ENCODE measurements at regions not wholly inside any gene's neighbourhood (a gene's known extent, or its start where the extent isn't known, plus 50 kb on each side); places are given as distances from the start of the nearest gene placed in this dataset.
"Not testable (repeated sequence)": the region's sequence is repeated elsewhere in the genome, so short reads cannot be mapped to it uniquely, and the experiment has no call there.

GRCh38 chr16:59450513-59450912 is 716.4 kb upstream of the GOT2 start:
- not testable (repeated sequence) for DNase-seq

GRCh38 chr16:59440502-59440901 is 706.4 kb upstream of the GOT2 start:
- no peak for DNase-seq

- DNase-seq: no peak
Observed at GRCh38 chr16:59432896-59433295, 698.8 kb upstream of the GOT2 start.

GRCh38 chr16:59432276-59432675 is 698.2 kb upstream of the GOT2 start:
- no peak for DNase-seq

GRCh38 chr16:59424714-59425273 is 690.7 kb upstream of the GOT2 start:
- DNase-seq: no peak

- no peak for DNase-seq
Observed at GRCh38 chr16:59411961-59412841, 678.1 kb upstream of the GOT2 start.

- DNase-seq: no peak
Observed at GRCh38 chr16:59410451-59410850, 676.3 kb upstream of the GOT2 start.

GRCh38 chr16:59405802-59406201 is 671.7 kb upstream of the GOT2 start:
- no peak for DNase-seq

GRCh38 chr16:59404509-59404908 is 670.4 kb upstream of the GOT2 start:
- DNase-seq: no peak

- DNase-seq: no peak
Observed at GRCh38 chr16:59400830-59401229, 666.7 kb upstream of the GOT2 start.

- no peak for DNase-seq
Observed at GRCh38 chr16:59397638-59398037, 663.5 kb upstream of the GOT2 start.

- no peak for DNase-seq
Observed at GRCh38 chr16:59394526-59394925, 660.4 kb upstream of the GOT2 start.

- no peak for DNase-seq
Observed at GRCh38 chr16:59392911-59393310, 658.8 kb upstream of the GOT2 start.

GRCh38 chr16:59391617-59392364 is 657.7 kb upstream of the GOT2 start:
- DNase-seq: no peak

- DNase-seq: no peak
Observed at GRCh38 chr16:59385959-59386358, 651.8 kb upstream of the GOT2 start.

- DNase-seq: no peak
Observed at GRCh38 chr16:59385491-59385890, 651.4 kb upstream of the GOT2 start.

- DNase-seq: no peak
Observed at GRCh38 chr16:59373632-59374031, 639.5 kb upstream of the GOT2 start.

GRCh38 chr16:59370717-59371116 is 636.6 kb upstream of the GOT2 start:
- no peak for DNase-seq

GRCh38 chr16:59369523-59369922 is 635.4 kb upstream of the GOT2 start:
- DNase-seq: no peak

- DNase-seq: no peak
Observed at GRCh38 chr16:59368586-59368985, 634.5 kb upstream of the GOT2 start.

GRCh38 chr16:59356709-59357108 is 622.6 kb upstream of the GOT2 start:
- DNase-seq: no peak

- DNase-seq: no peak
Observed at GRCh38 chr16:59356144-59356543, 622.0 kb upstream of the GOT2 start.

GRCh38 chr16:59355704-59356103 is 621.6 kb upstream of the GOT2 start:
- no peak for DNase-seq

Data from stimulated activated CD8-positive, alpha-beta memory T cell treated with anti-CD3 and anti-CD28 coated beads, Interleukin-4, amount 100 ng/mL, for 48 hours (primary cell).